Lower lobe of right lung (tissue), 2 donors: ENCODE measurements at regions not wholly inside any gene's neighbourhood (a gene's known extent, or its start where the extent isn't known, plus 50 kb on each side); places are given as distances from the start of the nearest gene placed in this dataset.

ENCODE experiments used
- ATAC-seq, 2 donors: fragments of 200-7000 bp; cut with Tn5 transposase; one replicate each; pipeline ENCODE4 v1.9.1; 2020 to 2022; ENCODE audit warnings: mild to moderate bottlenecking in 2 of 2, moderate library complexity in 2 of 2
- DNase-seq: peaks from one replicate; pipeline ENCODE4 v3.0.0-alpha.2; 2020
- H3K27ac ChIP-seq: fragments of 200-600 bp; one replicate; pipeline ENCODE4 v1.8.0; 2022
- H3K27me3 ChIP-seq: fragments of 200-600 bp; one replicate; pipeline ENCODE4 v1.8.0; 2022; ENCODE audit warnings: low read depth
- H3K36me3 ChIP-seq: fragments of 200-600 bp; one replicate; pipeline ENCODE4 v1.8.0; 2022; ENCODE audit warnings: mild to moderate bottlenecking
- H3K4me1 ChIP-seq: fragments of 200-600 bp; one replicate; pipeline ENCODE4 v1.8.0; 2022
- H3K4me3 ChIP-seq: fragments of 200-600 bp; one replicate; pipeline ENCODE4 v1.8.0; 2022; ENCODE audit warnings: mild to moderate bottlenecking
- H3K9me3 ChIP-seq: fragments of 200-600 bp; one replicate; pipeline ENCODE4 v1.8.0; 2022
- intact Hi-C: fragments of 100-400 bp; cut with DNase I; formaldehyde crosslinking; loops from one replicate; pipeline ENCODE4 v1.11.0; 2022
- TF ChIP-seq, protein P1 (sequence below): fragments of 200-600 bp; IDR thresholded peaks from one replicate; pipeline ENCODE4 v1.8.0; 2022; ENCODE audit warnings: antibody characterized with exemption, mild to moderate bottlenecking
- donor health status: DM: no; HTN: yes; CAD: no; lungs with severe emphysema.

DNA sequence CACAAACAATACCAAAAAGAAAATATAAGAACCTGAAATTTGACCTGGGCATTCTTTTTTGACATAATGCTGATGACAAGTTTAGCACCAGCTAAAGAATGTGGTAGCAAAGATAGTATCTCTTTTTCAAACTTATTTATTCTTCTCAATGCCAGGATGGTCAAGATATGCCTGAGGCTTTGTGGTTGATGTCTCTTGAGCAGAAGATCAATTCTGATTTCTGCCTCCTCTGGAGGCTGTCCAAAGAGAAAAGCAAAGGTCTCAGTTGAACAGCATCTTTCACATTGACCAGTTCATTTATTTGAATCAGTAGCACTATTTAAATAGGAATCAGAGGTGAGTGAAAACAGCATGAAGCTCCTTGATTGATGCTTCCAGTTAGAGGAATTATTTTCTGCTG lies 588.2 kb downstream of the HTR1A start:
- H3K27ac ChIP-seq, result no peak overlapping the region
- intact Hi-C loops, result no loop called here
- no peak for ATAC-seq

DNA sequence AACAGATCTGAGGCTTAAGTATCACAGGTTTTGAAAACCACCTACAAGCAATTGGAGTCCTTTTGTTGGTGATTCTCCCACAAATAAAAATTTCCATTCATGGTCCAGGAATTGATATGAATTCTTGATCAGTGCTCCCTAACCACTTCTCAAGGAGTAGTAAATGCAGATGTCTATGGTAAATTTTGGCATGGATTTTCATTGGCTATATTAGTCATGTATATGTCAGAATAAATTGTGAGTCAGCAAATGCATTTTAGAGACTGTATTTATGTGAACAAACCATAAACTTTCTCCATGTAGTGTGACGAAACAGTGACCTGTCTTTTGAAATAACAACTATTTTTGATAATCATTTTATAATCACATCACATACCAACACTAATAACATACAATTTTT lies 611.1 kb downstream of the HTR1A start:
- Histone ChIP-seq H3K36me3 (no peaks in the 10 kb centered on the region), H3K4me1 (no peaks in the 10 kb centered on the region), H3K27me3 (no peaks in the 10 kb centered on the region), H3K4me3 (no peak overlapping the region), H3K9me3 (no peaks in the 10 kb centered on the region), H3K27ac (no peak overlapping the region)
- intact Hi-C loops, result no loop called here
- TF ChIP-seq, protein P1, sequence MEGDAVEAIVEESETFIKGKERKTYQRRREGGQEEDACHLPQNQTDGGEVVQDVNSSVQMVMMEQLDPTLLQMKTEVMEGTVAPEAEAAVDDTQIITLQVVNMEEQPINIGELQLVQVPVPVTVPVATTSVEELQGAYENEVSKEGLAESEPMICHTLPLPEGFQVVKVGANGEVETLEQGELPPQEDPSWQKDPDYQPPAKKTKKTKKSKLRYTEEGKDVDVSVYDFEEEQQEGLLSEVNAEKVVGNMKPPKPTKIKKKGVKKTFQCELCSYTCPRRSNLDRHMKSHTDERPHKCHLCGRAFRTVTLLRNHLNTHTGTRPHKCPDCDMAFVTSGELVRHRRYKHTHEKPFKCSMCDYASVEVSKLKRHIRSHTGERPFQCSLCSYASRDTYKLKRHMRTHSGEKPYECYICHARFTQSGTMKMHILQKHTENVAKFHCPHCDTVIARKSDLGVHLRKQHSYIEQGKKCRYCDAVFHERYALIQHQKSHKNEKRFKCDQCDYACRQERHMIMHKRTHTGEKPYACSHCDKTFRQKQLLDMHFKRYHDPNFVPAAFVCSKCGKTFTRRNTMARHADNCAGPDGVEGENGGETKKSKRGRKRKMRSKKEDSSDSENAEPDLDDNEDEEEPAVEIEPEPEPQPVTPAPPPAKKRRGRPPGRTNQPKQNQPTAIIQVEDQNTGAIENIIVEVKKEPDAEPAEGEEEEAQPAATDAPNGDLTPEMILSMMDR, result no peak
- DNase-seq (no peak), ATAC-seq (no peak)

More for the DNA sequence above, 588.2 kb downstream of the HTR1A start:
- Histone ChIP-seq H3K9me3 (no peaks in the 10 kb centered on the region), H3K4me1 (no peaks in the 10 kb centered on the region), H3K4me3 (no peak overlapping the region), H3K36me3 (no peaks in the 10 kb centered on the region), H3K27me3 (no peaks in the 10 kb centered on the region)
- TF ChIP-seq, protein P1, result no peak
- no peak for DNase-seq

DNA sequence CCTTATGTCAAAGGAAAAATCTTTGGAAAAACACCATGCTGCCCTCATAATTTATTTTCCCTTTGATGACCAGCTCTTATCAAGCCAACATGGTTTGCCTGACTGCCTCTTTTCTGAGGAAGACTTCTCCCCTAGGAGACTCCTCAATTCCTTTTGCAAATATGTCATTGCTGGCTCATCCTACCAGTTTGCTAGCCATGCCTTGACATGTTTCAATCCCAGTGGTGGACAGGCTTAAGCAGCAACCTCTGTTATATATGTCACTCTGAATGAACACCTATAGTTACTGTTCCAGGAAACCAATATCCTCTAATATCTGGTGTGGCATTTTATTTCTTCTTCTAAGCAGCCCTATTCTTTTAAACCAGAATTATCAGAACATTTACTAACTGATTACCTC lies 615.8 kb downstream of the HTR1A start:
- ATAC-seq (no peak), DNase-seq (no peak)
- Histone ChIP-seq H3K27me3 (no peaks in the 10 kb centered on the region), H3K27ac (no peak overlapping the region), H3K9me3 (no peaks in the 10 kb centered on the region), H3K36me3 (no peaks in the 10 kb centered on the region), H3K4me3 (no peak overlapping the region), H3K4me1 (no peaks in the 10 kb centered on the region)
- TF ChIP-seq, protein P1, result no peak
- intact Hi-C loops, result no loop called here

DNA sequence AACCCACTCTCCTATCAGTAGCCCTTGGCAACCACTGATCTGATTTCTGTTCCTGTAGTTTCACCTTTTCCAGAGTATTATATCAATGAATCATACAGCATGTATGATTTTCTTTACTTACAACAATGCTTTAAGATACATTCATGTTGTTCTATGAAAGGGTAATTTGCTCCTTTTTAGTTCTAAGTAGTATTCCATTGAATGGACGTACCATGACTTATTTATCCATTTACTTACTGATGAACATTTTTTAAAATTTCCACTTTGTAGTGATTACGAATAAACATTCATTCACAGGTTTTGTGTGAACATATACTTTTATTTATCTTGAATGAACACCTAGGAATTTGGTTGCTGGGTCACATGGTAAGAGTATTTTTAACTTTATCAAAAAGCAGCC lies 620.8 kb downstream of the HTR1A start:
- Histone ChIP-seq H3K27me3 (no peaks in the 10 kb centered on the region), H3K4me1 (no peaks in the 10 kb centered on the region), H3K27ac (no peak overlapping the region), H3K9me3 (no peaks in the 10 kb centered on the region), H3K4me3 (no peak overlapping the region), H3K36me3 (no peaks in the 10 kb centered on the region)
- DNase-seq (no peak), ATAC-seq (no peak)
- TF ChIP-seq, protein P1, result no peak
- intact Hi-C loops, result no loop called here

DNA sequence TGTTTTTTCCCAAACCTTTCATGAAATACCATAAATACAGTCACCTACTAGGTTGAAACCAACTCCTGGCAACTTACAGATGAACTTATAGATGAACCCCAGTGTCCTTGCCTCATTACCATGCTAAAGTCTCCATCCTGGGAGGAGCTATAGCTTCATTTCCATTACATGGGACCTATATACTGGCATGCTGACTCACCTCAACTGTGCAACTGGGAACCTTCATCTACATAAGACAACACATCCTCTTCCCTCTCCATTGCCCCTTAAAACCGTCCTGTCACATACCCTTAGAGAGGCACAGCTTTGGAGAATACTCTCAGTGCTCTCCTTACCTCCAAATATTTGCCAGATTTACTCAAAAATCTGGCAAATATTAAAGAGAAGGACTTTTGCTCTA lies 638.3 kb downstream of the HTR1A start:
- intact Hi-C loops, result no loop called here
- Histone ChIP-seq H3K36me3 (no peaks in the 10 kb centered on the region), H3K9me3 (no peaks in the 10 kb centered on the region), H3K4me1 (no peaks in the 10 kb centered on the region), H3K4me3 (no peak overlapping the region), H3K27ac (no peak overlapping the region), H3K27me3 (no peaks in the 10 kb centered on the region)
- TF ChIP-seq, protein P1, result no peak
- DNase-seq, result no peak
- ATAC-seq, result no peak

DNA sequence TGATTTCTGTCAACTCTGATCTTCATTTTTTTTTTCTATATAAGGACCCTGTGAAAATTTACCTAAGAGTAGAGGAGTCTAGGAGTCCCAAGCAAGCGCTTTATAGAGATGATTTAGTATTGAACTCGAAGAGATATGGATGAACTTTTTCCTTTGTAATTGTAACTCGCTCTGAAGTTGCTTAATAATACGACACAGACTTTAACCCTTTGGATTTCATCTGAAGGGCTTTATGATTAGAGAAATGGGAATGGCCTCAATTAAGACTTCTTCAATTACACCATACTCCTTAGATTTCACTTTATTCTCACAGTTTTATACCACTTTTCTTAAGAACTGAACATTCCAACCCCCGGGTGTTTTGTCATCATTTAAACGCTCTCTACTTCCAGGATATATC lies 647.7 kb downstream of the HTR1A start:
- Histone ChIP-seq H3K4me3 (no peak overlapping the region), H3K27me3 (no peaks in the 10 kb centered on the region), H3K27ac (no peak overlapping the region), H3K4me1 (no peaks in the 10 kb centered on the region), H3K9me3 (no peaks in the 10 kb centered on the region), H3K36me3 (no peaks in the 10 kb centered on the region)
- intact Hi-C loops, result no loop called here
- DNase-seq (no peak), ATAC-seq (no peak)
- TF ChIP-seq, protein P1, result no peak
